ENCODE measurements at regions not wholly inside any gene's neighbourhood (a gene's known extent, or its start where the extent isn't known, plus 50 kb on each side); places are given as distances from the start of the nearest gene placed in this dataset.

- no peak overlapping the region for H3K27ac ChIP-seq (ENCODE audit: low read depth, low read length)
- H3K79me2 ChIP-seq (ENCODE audit: control insufficient read depth, insufficient read depth, low read length, unreplicated experiment): no peaks in the 10 kb centered on the region
- no peaks in the 10 kb centered on the region for H3K4me1 ChIP-seq (ENCODE audit: control insufficient read depth, insufficient read depth, low read length, unreplicated experiment)
- H3K4me3 ChIP-seq (ENCODE audit: low read depth, low read length): no peak overlapping the region
- H3K36me3 ChIP-seq (ENCODE audit: insufficient read depth, low read length): no peaks in the 10 kb centered on the region
- no peak overlapping the region for H2AFZ ChIP-seq (ENCODE audit: low read length, unreplicated experiment)
- H3K27me3 ChIP-seq (ENCODE audit: insufficient read depth, low read length): no peaks in the 10 kb centered on the region
These were observed 500.5 kb upstream of the SPRY2 start for GRCh38 chr13:80841414-80841813.

DNA sequence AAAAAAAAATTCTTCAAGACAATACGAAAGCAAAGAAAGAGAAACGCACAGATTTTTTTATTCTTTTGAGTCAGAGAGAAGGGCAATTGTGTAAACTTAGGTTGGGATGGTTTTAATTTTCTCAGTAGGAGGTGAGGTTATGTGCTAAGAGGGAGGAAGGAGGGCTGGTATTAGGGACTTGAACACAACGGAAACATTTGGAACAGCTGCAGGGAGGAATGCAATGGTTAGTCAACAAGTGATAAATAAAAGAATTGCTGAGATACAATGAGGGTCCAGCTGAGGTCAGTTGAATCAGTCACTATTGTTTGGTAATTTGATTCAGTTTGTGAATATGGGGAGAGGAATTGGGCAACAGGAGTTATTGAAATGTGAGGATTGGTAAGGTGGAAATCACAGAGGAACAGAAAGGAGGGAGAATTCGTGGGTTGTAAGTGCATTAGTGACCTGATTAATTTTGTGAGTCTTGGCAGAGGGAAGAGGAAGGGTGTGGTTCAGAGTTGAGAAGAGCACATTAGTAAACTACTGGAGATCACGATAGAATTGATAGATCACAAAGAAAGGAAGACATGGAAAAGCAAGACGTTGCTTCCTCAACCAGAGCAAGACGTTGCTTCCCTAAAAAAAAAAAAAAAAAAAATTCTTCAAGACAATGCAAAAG is 499.5 kb upstream of the SPRY2 start:
- H3K27ac ChIP-seq (ENCODE audit: low read depth, low read length): no peak overlapping the region
- H2AFZ ChIP-seq (ENCODE audit: low read length, unreplicated experiment): no peak overlapping the region
- no peaks in the 10 kb centered on the region for H3K36me3 ChIP-seq (ENCODE audit: insufficient read depth, low read length)
- H3K4me3 ChIP-seq (ENCODE audit: low read depth, low read length): peak overlapping the region; percentile 54
- no peaks in the 10 kb centered on the region for H3K27me3 ChIP-seq (ENCODE audit: insufficient read depth, low read length)
- no peaks in the 10 kb centered on the region for H3K79me2 ChIP-seq (ENCODE audit: control insufficient read depth, insufficient read depth, low read length, unreplicated experiment)
- H3K4me1 ChIP-seq (ENCODE audit: control insufficient read depth, insufficient read depth, low read length, unreplicated experiment): no peaks in the 10 kb centered on the region

DNA sequence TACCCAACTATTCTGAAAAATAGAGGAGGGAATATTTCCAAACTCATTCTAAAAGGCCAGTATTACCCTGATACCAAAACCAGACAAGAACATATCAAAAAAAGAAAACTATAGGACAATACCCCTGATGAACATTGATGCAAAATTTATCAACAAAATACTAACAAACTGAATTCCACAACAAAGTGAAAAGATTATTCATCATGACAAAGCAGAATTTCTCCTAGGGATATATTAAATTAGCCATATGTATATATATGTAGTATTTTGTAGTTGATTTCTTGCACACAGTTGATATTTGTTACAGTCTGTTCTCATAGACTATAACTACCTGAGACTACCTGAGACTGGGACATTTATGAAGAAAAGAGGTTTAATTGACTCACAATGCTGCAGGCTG is 495.0 kb upstream of the SPRY2 start:
- H3K4me3 ChIP-seq (ENCODE audit: low read depth, low read length): no peak overlapping the region

DNA sequence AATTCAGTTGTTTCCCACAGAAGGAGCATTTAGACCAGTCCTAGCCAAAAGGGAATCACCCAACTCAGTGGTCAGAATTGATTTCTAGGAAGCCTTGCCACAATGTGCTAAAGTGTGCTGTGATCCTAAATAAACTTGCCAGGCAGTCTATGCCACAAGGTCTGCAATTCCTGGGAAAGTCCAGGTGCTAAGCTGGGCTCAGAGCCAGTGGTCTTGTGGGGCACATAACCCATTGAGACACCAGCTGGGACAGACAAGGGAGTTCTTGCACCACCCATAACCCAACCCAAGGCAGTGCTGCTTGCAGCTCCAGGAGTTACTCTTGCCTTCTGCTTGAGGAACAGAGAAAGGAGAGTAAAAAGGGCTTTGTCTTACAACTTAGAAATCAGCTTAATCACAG is 489.5 kb upstream of the SPRY2 start:
- Histone ChIP-seq H3K27ac (ENCODE audit: low read depth, low read length) (no peak overlapping the region), H3K4me3 (ENCODE audit: low read depth, low read length) (no peak overlapping the region), H3K4me1 (ENCODE audit: control insufficient read depth, insufficient read depth, low read length, unreplicated experiment) (no peaks in the 10 kb centered on the region), H3K79me2 (ENCODE audit: control insufficient read depth, insufficient read depth, low read length, unreplicated experiment) (no peaks in the 10 kb centered on the region), H2AFZ (ENCODE audit: low read length, unreplicated experiment) (no peak overlapping the region), H3K27me3 (ENCODE audit: insufficient read depth, low read length) (no peaks in the 10 kb centered on the region), H3K36me3 (ENCODE audit: insufficient read depth, low read length) (no peaks in the 10 kb centered on the region)

More for the DNA sequence above, 495.0 kb upstream of the SPRY2 start:
- Histone ChIP-seq H3K4me1 (ENCODE audit: control insufficient read depth, insufficient read depth, low read length, unreplicated experiment) (no peaks in the 10 kb centered on the region), H2AFZ (ENCODE audit: low read length, unreplicated experiment) (no peak overlapping the region), H3K27ac (ENCODE audit: low read depth, low read length) (no peak overlapping the region), H3K79me2 (ENCODE audit: control insufficient read depth, insufficient read depth, low read length, unreplicated experiment) (no peaks in the 10 kb centered on the region), H3K36me3 (ENCODE audit: insufficient read depth, low read length) (no peaks in the 10 kb centered on the region), H3K27me3 (ENCODE audit: insufficient read depth, low read length) (no peaks in the 10 kb centered on the region)

DNA sequence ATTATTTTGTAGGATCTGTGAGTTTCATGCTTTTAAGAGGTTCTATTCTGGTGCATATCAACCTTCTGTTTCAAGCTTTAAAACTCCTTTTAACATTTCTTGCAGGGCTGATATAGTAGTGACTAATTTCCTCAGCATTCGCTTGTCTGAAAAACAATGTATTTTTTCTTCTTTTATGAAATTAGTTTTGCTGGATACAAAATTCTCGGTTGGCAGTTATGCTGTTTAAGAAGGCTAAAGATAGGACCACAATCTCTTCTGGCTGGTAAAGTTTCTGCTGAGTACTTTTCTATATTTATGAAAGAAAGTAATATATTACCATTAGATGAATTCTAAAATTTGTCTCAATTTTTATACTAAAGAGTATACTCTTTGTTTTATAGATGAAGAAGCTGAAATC is 487.8 kb upstream of the SPRY2 start:
- no peaks in the 10 kb centered on the region for H3K27me3 ChIP-seq (ENCODE audit: insufficient read depth, low read length)
- H3K36me3 ChIP-seq (ENCODE audit: insufficient read depth, low read length): no peaks in the 10 kb centered on the region
- no peak overlapping the region for H2AFZ ChIP-seq (ENCODE audit: low read length, unreplicated experiment)
- H3K79me2 ChIP-seq (ENCODE audit: control insufficient read depth, insufficient read depth, low read length, unreplicated experiment): no peaks in the 10 kb centered on the region
- H3K27ac ChIP-seq (ENCODE audit: low read depth, low read length): no peak overlapping the region
- H3K4me1 ChIP-seq (ENCODE audit: control insufficient read depth, insufficient read depth, low read length, unreplicated experiment): no peaks in the 10 kb centered on the region
- no peak overlapping the region for H3K4me3 ChIP-seq (ENCODE audit: low read depth, low read length)

GRCh38 chr13:80825276-80825675 is 484.4 kb upstream of the SPRY2 start:
- no peaks in the 10 kb centered on the region for H3K4me1 ChIP-seq (ENCODE audit: control insufficient read depth, insufficient read depth, low read length, unreplicated experiment)
- no peak overlapping the region for H2AFZ ChIP-seq (ENCODE audit: low read length, unreplicated experiment)
- H3K36me3 ChIP-seq (ENCODE audit: insufficient read depth, low read length): no peaks in the 10 kb centered on the region
- H3K79me2 ChIP-seq (ENCODE audit: control insufficient read depth, insufficient read depth, low read length, unreplicated experiment): no peaks in the 10 kb centered on the region
- H3K4me3 ChIP-seq (ENCODE audit: low read depth, low read length): no peak overlapping the region
- no peak overlapping the region for H3K27ac ChIP-seq (ENCODE audit: low read depth, low read length)
- no peaks in the 10 kb centered on the region for H3K27me3 ChIP-seq (ENCODE audit: insufficient read depth, low read length)

DNA sequence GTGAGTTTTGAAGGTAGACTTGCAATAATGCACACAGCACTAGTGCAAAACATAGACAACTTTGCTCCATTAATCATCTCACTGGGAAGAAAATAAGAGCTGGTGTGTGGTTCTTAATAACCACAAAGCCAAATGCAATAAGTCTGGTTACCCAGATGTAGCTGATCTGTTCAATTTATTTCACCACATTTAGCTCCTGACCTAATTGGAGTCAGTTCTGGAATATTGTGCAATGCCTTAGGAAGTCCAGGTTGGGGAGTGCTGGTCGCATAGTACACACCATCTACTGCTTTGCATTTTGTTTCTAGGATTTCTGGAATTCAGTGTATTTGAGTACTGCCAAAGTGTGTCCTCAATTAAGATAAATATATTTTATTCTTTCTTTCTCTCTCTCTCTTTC is 483.3 kb upstream of the SPRY2 start:
- Histone ChIP-seq H3K4me1 (ENCODE audit: control insufficient read depth, insufficient read depth, low read length, unreplicated experiment) (no peaks in the 10 kb centered on the region), H3K4me3 (ENCODE audit: low read depth, low read length) (no peak overlapping the region), H2AFZ (ENCODE audit: low read length, unreplicated experiment) (no peak overlapping the region), H3K79me2 (ENCODE audit: control insufficient read depth, insufficient read depth, low read length, unreplicated experiment) (no peaks in the 10 kb centered on the region), H3K27ac (ENCODE audit: low read depth, low read length) (no peak overlapping the region), H3K36me3 (ENCODE audit: insufficient read depth, low read length) (no peaks in the 10 kb centered on the region), H3K27me3 (ENCODE audit: insufficient read depth, low read length) (no peaks in the 10 kb centered on the region)

DNA sequence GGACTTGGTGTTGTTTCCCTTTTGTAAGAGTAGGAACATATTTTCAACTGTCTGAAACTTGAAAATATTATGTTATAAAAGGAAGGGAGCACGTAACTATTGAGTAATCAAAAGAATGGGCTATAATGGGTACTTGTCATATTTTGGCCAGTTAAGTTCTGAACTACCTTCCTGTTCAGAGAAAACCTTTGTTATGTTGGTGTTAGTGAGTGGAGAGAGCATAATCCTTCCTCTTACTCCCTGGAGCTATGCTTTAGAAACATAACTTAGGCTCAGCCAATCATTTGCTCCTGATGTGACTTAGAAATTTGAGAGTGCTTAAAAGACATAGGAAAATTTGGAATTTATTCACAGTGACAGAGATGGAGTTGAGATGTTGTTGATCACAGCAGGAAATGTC is 482.5 kb upstream of the SPRY2 start:
- Histone ChIP-seq H3K79me2 (ENCODE audit: control insufficient read depth, insufficient read depth, low read length, unreplicated experiment) (no peaks in the 10 kb centered on the region), H3K4me3 (ENCODE audit: low read depth, low read length) (no peak overlapping the region), H3K27ac (ENCODE audit: low read depth, low read length) (no peak overlapping the region), H2AFZ (ENCODE audit: low read length, unreplicated experiment) (no peak overlapping the region), H3K27me3 (ENCODE audit: insufficient read depth, low read length) (no peaks in the 10 kb centered on the region), H3K36me3 (ENCODE audit: insufficient read depth, low read length) (no peaks in the 10 kb centered on the region), H3K4me1 (ENCODE audit: control insufficient read depth, insufficient read depth, low read length, unreplicated experiment) (no peaks in the 10 kb centered on the region)

DNA sequence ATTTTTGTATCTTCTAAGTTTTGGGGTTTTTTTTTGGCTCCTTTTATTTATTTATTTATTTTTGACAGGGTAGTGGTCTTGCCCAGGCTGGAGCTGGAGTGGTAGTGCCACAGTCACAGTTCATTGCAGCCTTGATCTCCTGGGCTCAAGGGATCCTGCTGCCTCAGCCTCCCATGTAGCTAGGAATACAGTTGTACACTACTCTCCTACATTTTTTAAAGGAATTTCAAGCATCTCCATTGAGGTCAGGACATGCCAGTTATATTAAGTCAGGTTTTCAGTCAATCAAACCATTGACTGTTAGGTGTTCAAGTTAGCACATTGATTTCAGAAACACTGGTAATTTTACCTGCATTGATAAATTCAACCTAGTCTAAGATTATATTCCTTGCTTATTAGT is 480.5 kb upstream of the SPRY2 start:
- Histone ChIP-seq H3K4me1 (ENCODE audit: control insufficient read depth, insufficient read depth, low read length, unreplicated experiment) (no peaks in the 10 kb centered on the region), H3K27ac (ENCODE audit: low read depth, low read length) (no peak overlapping the region), H3K36me3 (ENCODE audit: insufficient read depth, low read length) (no peaks in the 10 kb centered on the region), H2AFZ (ENCODE audit: low read length, unreplicated experiment) (no peak overlapping the region), H3K79me2 (ENCODE audit: control insufficient read depth, insufficient read depth, low read length, unreplicated experiment) (no peaks in the 10 kb centered on the region), H3K27me3 (ENCODE audit: insufficient read depth, low read length) (no peaks in the 10 kb centered on the region), H3K4me3 (ENCODE audit: low read depth, low read length) (no peak overlapping the region)

GRCh38 chr13:80817979-80818378 is 477.1 kb upstream of the SPRY2 start:
- H3K4me3 ChIP-seq (ENCODE audit: low read depth, low read length): no peak overlapping the region

DNA sequence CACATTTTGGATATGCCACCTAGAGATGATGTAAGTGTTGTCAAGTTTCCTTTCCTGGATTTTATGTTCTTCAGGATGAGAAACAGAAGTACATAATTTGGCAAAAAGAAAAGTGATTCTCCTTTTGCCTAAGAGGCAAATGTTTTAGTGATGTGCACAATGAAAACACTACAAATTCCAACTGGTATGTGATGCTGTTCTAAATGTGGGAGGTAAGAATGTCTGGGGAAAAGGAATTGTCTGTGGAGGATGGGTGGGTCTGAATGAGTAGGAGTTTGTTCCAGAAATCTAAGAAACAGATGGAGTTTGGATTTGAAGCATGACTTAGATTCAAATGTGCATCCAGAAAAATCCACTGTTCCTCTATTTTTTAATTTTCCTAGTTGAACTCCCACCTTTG is 473.6 kb upstream of the SPRY2 start:
- no peaks in the 10 kb centered on the region for H3K27me3 ChIP-seq (ENCODE audit: insufficient read depth, low read length)
- no peak overlapping the region for H3K4me3 ChIP-seq (ENCODE audit: low read depth, low read length)
- H3K27ac ChIP-seq (ENCODE audit: low read depth, low read length): no peak overlapping the region
- H3K79me2 ChIP-seq (ENCODE audit: control insufficient read depth, insufficient read depth, low read length, unreplicated experiment): no peaks in the 10 kb centered on the region
- no peaks in the 10 kb centered on the region for H3K36me3 ChIP-seq (ENCODE audit: insufficient read depth, low read length)
- H3K4me1 ChIP-seq (ENCODE audit: control insufficient read depth, insufficient read depth, low read length, unreplicated experiment): no peaks in the 10 kb centered on the region
- H2AFZ ChIP-seq (ENCODE audit: low read length, unreplicated experiment): no peak overlapping the region

More at GRCh38 chr13:80817979-80818378, 477.1 kb upstream of the SPRY2 start:
- Histone ChIP-seq H2AFZ (ENCODE audit: low read length, unreplicated experiment) (no peak overlapping the region), H3K27ac (ENCODE audit: low read depth, low read length) (no peak overlapping the region), H3K4me1 (ENCODE audit: control insufficient read depth, insufficient read depth, low read length, unreplicated experiment) (no peaks in the 10 kb centered on the region), H3K79me2 (ENCODE audit: control insufficient read depth, insufficient read depth, low read length, unreplicated experiment) (no peaks in the 10 kb centered on the region), H3K27me3 (ENCODE audit: insufficient read depth, low read length) (no peaks in the 10 kb centered on the region), H3K36me3 (ENCODE audit: insufficient read depth, low read length) (no peaks in the 10 kb centered on the region)

All from ACC112 (cell line).